ENCODE measurements at regions not wholly inside any gene's neighbourhood (a gene's known extent, or its start where the extent isn't known, plus 50 kb on each side); places are given as distances from the start of the nearest gene placed in this dataset.

- Histone ChIP-seq H3K9ac (ENCODE audit: low read length) (peak overlapping the region; percentile 16), H3K27me3 (ENCODE audit: low read length) (no peaks in the 10 kb centered on the region), H3K4me1 (ENCODE audit: low read length) (peaks cover 92% of the 10 kb centered on the region), H3K4me2 (ENCODE audit: low read depth, low read length, poor library complexity, severe bottlenecking) (peak overlapping the region; percentile 20), H3K9me3 (ENCODE audit: low read length) (no peaks in the 10 kb centered on the region), H3K79me2 (ENCODE audit: low read length) (no peaks in the 10 kb centered on the region), H3K4me3 (ENCODE audit: low read length) (no peak overlapping the region), H4K20me1 (ENCODE audit: insufficient read depth, low read depth, low read length) (no peaks in the 10 kb centered on the region), H3K27ac (ENCODE audit: low read length) (0 out of 2 replicates have a peak overlapping the region, but pooled peaks have one; percentile 9), H3K9me2 (replicated peaks; ENCODE audit: insufficient read depth, low read length) (no peaks in the 10 kb centered on the region), H2AFZ (ENCODE audit: low read length) (no peak overlapping the region), H3K36me3 (ENCODE audit: insufficient read depth, low read length) (no peaks in the 10 kb centered on the region)
- DNase-seq, result no peak
Observed at GRCh38 chr5:141773779-141774562, 91.9 kb upstream of the ARAP3 start.

DNA sequence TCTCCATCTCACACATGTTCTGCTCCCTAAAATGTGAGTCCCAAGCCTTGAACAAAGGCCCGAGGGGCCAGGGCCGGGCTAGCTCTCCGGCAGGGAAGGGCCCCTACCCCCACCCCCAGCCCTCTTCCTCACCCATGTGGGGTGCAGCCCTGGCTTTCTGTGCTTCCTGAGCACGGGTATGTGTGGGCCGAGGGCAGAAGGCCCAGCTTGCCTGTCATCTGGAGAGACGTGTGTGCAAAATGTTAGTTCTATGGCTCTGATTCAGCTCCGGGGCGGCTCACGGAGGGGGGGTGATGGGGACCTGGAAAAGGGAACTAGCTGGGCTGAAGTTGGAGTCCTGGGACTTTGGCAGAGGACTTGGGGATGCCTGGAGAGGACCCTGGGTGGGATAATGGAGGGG lies 90.3 kb upstream of the ARAP3 start:
- H3K9ac ChIP-seq (ENCODE audit: low read length), result peak overlapping the region; percentile 48
- H3K36me3 ChIP-seq (ENCODE audit: insufficient read depth, low read length), result no peaks in the 10 kb centered on the region
- no peak overlapping the region for H3K4me3 ChIP-seq (ENCODE audit: low read length)
- no peaks in the 10 kb centered on the region for H4K20me1 ChIP-seq (ENCODE audit: insufficient read depth, low read depth, low read length)
- H3K79me2 ChIP-seq (ENCODE audit: low read length), result no peaks in the 10 kb centered on the region
- H3K27me3 ChIP-seq (ENCODE audit: low read length), result no peaks in the 10 kb centered on the region
- H3K9me2 ChIP-seq (replicated peaks; ENCODE audit: insufficient read depth, low read length), result no peaks in the 10 kb centered on the region
- H3K27ac ChIP-seq (ENCODE audit: low read length), result peak overlapping the region; percentile 48; the same call in 1 of the 2 replicates
- H3K9me3 ChIP-seq (ENCODE audit: low read length), result no peaks in the 10 kb centered on the region
- peak overlapping the region; percentile 30; the same call in 1 of the 2 replicates for H2AFZ ChIP-seq (ENCODE audit: low read length)
- no peak for DNase-seq
- peak overlapping the region; percentile 51 for H3K4me2 ChIP-seq (ENCODE audit: low read depth, low read length, poor library complexity, severe bottlenecking)
- H3K4me1 ChIP-seq (ENCODE audit: low read length), result peaks cover 79% of the 10 kb centered on the region

- peak overlapping the region; percentile 48 for H3K9ac ChIP-seq (ENCODE audit: low read length)
- H3K4me1 ChIP-seq (ENCODE audit: low read length), result peaks cover 79% of the 10 kb centered on the region
- H3K79me2 ChIP-seq (ENCODE audit: low read length), result no peaks in the 10 kb centered on the region
- peak overlapping the region; percentile 48 for H3K27ac ChIP-seq (ENCODE audit: low read length)
- peak overlapping the region; percentile 51 for H3K4me2 ChIP-seq (ENCODE audit: low read depth, low read length, poor library complexity, severe bottlenecking)
- no peaks in the 10 kb centered on the region for H3K9me3 ChIP-seq (ENCODE audit: low read length)
- no peaks in the 10 kb centered on the region for H3K27me3 ChIP-seq (ENCODE audit: low read length)
- 0 out of 2 replicates have a peak overlapping the region, but pooled peaks have one; percentile 3 for H3K4me3 ChIP-seq (ENCODE audit: low read length)
- no peaks in the 10 kb centered on the region for H3K9me2 ChIP-seq (replicated peaks; ENCODE audit: insufficient read depth, low read length)
- H4K20me1 ChIP-seq (ENCODE audit: insufficient read depth, low read depth, low read length), result no peaks in the 10 kb centered on the region
- DNase-seq, result no peak
- H3K36me3 ChIP-seq (ENCODE audit: insufficient read depth, low read length), result no peaks in the 10 kb centered on the region
- H2AFZ ChIP-seq (ENCODE audit: low read length), result peak overlapping the region; percentile 30; the same call in 1 of the 2 replicates
Observed at GRCh38 chr5:141771562-141771961, 89.5 kb upstream of the ARAP3 start.

DNA sequence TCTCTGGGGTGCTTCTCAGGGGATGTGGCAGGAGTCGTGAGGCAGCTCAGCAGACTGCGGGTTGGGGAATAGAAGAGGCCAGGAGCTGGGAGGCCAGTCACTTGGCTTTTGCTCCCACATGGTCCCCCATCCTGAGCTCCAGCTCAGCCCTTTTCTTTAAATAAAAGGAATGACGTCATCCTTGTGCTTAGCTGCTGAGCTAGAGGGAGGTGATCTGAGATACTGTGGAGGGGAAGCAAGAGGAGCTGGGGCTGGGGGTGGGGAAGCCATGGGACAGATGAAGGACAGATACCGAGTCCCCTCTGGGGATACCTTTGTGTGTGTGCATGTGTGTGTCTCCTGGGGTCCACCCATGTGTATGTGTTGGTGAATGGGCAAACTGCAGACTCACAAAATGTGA lies 89.0 kb upstream of the ARAP3 start:
- H3K36me3 ChIP-seq (ENCODE audit: insufficient read depth, low read length), result no peaks in the 10 kb centered on the region
- peak; percentile 75 for DNase-seq
- no peaks in the 10 kb centered on the region for H3K79me2 ChIP-seq (ENCODE audit: low read length)
- 0 out of 2 replicates have a peak overlapping the region, but pooled peaks have one; percentile 3 for H3K4me3 ChIP-seq (ENCODE audit: low read length)
- H4K20me1 ChIP-seq (ENCODE audit: insufficient read depth, low read depth, low read length), result no peaks in the 10 kb centered on the region
- H3K9ac ChIP-seq (ENCODE audit: low read length), result peak overlapping the region; percentile 48
- H3K9me3 ChIP-seq (ENCODE audit: low read length), result no peaks in the 10 kb centered on the region
- no peaks in the 10 kb centered on the region for H3K27me3 ChIP-seq (ENCODE audit: low read length)
- H3K9me2 ChIP-seq (replicated peaks; ENCODE audit: insufficient read depth, low read length), result no peaks in the 10 kb centered on the region
- peak overlapping the region; percentile 48 for H3K27ac ChIP-seq (ENCODE audit: low read length)
- peak overlapping the region; percentile 51 for H3K4me2 ChIP-seq (ENCODE audit: low read depth, low read length, poor library complexity, severe bottlenecking)
- peak overlapping the region; percentile 38; the same call in 1 of the 2 replicates for H2AFZ ChIP-seq (ENCODE audit: low read length)
- H3K4me1 ChIP-seq (ENCODE audit: low read length), result peaks cover 84% of the 10 kb centered on the region

DNA sequence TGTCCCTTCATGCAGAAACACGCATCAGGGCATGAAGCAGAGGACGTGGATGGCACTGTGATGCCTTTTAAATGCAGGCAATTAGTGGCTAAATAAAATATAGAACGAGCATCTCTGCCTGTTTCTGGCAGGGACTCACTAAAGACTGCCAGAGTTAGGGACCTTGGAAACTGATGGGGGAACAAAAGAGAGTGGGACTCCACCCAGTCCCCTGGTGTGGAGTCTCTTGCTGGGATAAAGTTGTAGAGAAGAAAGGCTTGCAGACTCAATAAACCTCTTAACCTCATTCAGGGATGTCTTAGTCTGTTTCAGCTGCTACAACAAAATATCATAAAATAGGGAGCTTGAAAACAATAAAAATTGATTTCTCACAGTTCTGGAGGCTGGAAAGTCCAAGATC lies 87.6 kb upstream of the ARAP3 start:
- no peaks in the 10 kb centered on the region for H3K36me3 ChIP-seq (ENCODE audit: insufficient read depth, low read length)
- no peaks in the 10 kb centered on the region for H3K79me2 ChIP-seq (ENCODE audit: low read length)
- H3K9me3 ChIP-seq (ENCODE audit: low read length), result no peaks in the 10 kb centered on the region
- H3K27me3 ChIP-seq (ENCODE audit: low read length), result no peaks in the 10 kb centered on the region
- H3K4me3 ChIP-seq (ENCODE audit: low read length), result no peak overlapping the region
- no peaks in the 10 kb centered on the region for H4K20me1 ChIP-seq (ENCODE audit: insufficient read depth, low read depth, low read length)
- peak overlapping the region; percentile 48 for H3K27ac ChIP-seq (ENCODE audit: low read length)
- peaks cover 87% of the 10 kb centered on the region for H3K4me1 ChIP-seq (ENCODE audit: low read length)
- H3K4me2 ChIP-seq (ENCODE audit: low read depth, low read length, poor library complexity, severe bottlenecking), result peak overlapping the region; percentile 21
- H3K9me2 ChIP-seq (replicated peaks; ENCODE audit: insufficient read depth, low read length), result no peaks in the 10 kb centered on the region
- H3K9ac ChIP-seq (ENCODE audit: low read length), result peak overlapping the region; percentile 34
- no peak for DNase-seq
- no peak overlapping the region for H2AFZ ChIP-seq (ENCODE audit: low read length)

GRCh38 chr5:141767671-141768070 lies 85.6 kb upstream of the ARAP3 start:
- Histone ChIP-seq H3K79me2 (ENCODE audit: low read length) (no peaks in the 10 kb centered on the region), H3K36me3 (ENCODE audit: insufficient read depth, low read length) (no peaks in the 10 kb centered on the region), H3K9me2 (replicated peaks; ENCODE audit: insufficient read depth, low read length) (no peaks in the 10 kb centered on the region), H3K4me3 (ENCODE audit: low read length) (no peak overlapping the region), H3K4me1 (ENCODE audit: low read length) (peaks cover 87% of the 10 kb centered on the region), H4K20me1 (ENCODE audit: insufficient read depth, low read depth, low read length) (no peaks in the 10 kb centered on the region), H3K27ac (ENCODE audit: low read length) (0 out of 2 replicates have a peak overlapping the region, but pooled peaks have one; percentile 88), H3K9ac (ENCODE audit: low read length) (no peak overlapping the region), H2AFZ (ENCODE audit: low read length) (no peak overlapping the region), H3K27me3 (ENCODE audit: low read length) (no peaks in the 10 kb centered on the region), H3K4me2 (ENCODE audit: low read depth, low read length, poor library complexity, severe bottlenecking) (no peak overlapping the region), H3K9me3 (ENCODE audit: low read length) (no peaks in the 10 kb centered on the region)
- DNase-seq, result no peak

DNA sequence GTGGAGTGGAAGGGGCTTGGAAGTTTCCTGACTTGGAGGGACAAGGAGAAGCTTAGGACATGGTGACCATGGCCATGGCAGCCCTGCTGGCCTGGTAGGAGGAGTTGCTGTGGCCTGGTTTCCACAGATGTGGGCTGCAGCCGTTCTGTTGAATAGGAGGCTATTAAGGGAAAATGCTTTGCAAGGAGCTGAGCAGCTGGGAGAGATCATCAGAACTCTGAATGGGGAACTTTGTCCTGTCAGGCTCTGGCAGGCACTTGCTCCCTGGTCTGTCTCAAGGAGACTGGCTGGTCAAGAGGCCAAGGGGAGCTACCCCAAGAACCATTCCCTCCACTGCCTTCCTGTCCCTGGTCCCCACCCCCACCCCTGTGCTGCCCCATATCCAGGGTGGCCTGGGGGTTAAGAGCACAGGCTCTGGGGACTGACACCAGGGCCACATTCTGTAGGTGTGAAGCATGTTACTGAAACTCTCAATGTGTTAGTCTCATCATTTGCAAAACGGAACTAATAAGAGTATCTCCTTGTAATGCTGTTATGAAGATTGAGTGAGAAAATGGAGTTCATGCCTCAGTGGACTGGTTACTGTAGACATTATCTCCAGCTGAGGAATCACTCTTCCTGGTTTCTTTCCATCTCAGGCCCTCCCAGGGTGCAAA lies 84.0 kb upstream of the ARAP3 start:
- Histone ChIP-seq H4K20me1 (ENCODE audit: insufficient read depth, low read depth, low read length) (no peaks in the 10 kb centered on the region), H3K79me2 (ENCODE audit: low read length) (no peaks in the 10 kb centered on the region), H3K9me2 (replicated peaks; ENCODE audit: insufficient read depth, low read length) (no peaks in the 10 kb centered on the region), H3K4me2 (ENCODE audit: low read depth, low read length, poor library complexity, severe bottlenecking) (peak overlapping the region; percentile 55), H3K9me3 (ENCODE audit: low read length) (no peaks in the 10 kb centered on the region), H3K4me3 (ENCODE audit: low read length) (peak overlapping the region; percentile 12; the same call in 1 of the 2 replicates), H3K36me3 (ENCODE audit: insufficient read depth, low read length) (no peaks in the 10 kb centered on the region), H3K27ac (ENCODE audit: low read length) (peak overlapping the region; percentile 88), H3K9ac (ENCODE audit: low read length) (peak overlapping the region; percentile 57), H2AFZ (ENCODE audit: low read length) (peak overlapping the region; percentile 24; the same call in 1 of the 2 replicates), H3K27me3 (ENCODE audit: low read length) (no peaks in the 10 kb centered on the region), H3K4me1 (ENCODE audit: low read length) (peaks cover 87% of the 10 kb centered on the region)
- peak; percentile 81 for DNase-seq

GRCh38 chr5:141763541-141763940 lies 81.5 kb upstream of the ARAP3 start:
- H3K4me3 ChIP-seq (ENCODE audit: low read length), result no peak overlapping the region
- no peaks in the 10 kb centered on the region for H4K20me1 ChIP-seq (ENCODE audit: insufficient read depth, low read depth, low read length)
- no peak overlapping the region for H3K27ac ChIP-seq (ENCODE audit: low read length)
- DNase-seq, result no peak
- H2AFZ ChIP-seq (ENCODE audit: low read length), result no peak overlapping the region
- H3K79me2 ChIP-seq (ENCODE audit: low read length), result no peaks in the 10 kb centered on the region
- H3K4me1 ChIP-seq (ENCODE audit: low read length), result peaks cover 90% of the 10 kb centered on the region
- H3K4me2 ChIP-seq (ENCODE audit: low read depth, low read length, poor library complexity, severe bottlenecking), result no peak overlapping the region
- H3K9me2 ChIP-seq (replicated peaks; ENCODE audit: insufficient read depth, low read length), result no peaks in the 10 kb centered on the region
- no peaks in the 10 kb centered on the region for H3K36me3 ChIP-seq (ENCODE audit: insufficient read depth, low read length)
- H3K9me3 ChIP-seq (ENCODE audit: low read length), result no peaks in the 10 kb centered on the region
- peak overlapping the region; percentile 9; the same call in 1 of the 2 replicates for H3K9ac ChIP-seq (ENCODE audit: low read length)
- H3K27me3 ChIP-seq (ENCODE audit: low read length), result no peaks in the 10 kb centered on the region
